GM19035 (cell line): ENCODE measurements at regions not wholly inside any gene's neighbourhood (a gene's known extent, or its start where the extent isn't known, plus 50 kb on each side); places are given as distances from the start of the nearest gene placed in this dataset.

Experiments used
- ATAC-seq: cut with Tn5 transposase; IDR thresholded peaks from one replicate; pipeline ENCODE4 v1.9.1; 2021; ENCODE audit not compliant: unreplicated experiment

- ATAC-seq, result no peak
Measured at GRCh38 chr15:96720656-96721055, 390.2 kb downstream of the NR2F2 start.

DNA sequence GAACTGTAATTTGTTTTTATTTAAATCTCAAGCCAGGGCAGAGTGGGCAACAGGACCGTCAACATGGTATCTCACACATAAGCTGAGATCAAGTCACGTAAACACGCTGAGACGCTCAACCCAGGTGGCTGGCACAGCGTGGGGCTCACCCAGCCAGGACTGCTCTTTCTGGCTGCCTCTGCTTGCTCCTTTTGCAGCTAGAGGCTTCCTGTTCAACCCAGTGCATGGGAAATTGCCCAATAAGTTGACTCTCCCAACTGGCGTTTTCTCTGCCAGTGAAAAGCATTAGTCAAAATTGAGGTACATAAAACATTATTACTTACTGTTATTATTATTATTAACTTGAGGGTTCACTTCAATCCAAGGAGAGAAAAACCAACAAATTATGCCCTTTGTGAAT lies 398.1 kb downstream of the NR2F2 start:
- no peak for ATAC-seq

GRCh38 chr15:96732704-96733103 lies 402.2 kb downstream of the NR2F2 start:
- no peak for ATAC-seq

- no peak for ATAC-seq
Measured at GRCh38 chr15:96733721-96734120, 403.2 kb downstream of the NR2F2 start.

DNA sequence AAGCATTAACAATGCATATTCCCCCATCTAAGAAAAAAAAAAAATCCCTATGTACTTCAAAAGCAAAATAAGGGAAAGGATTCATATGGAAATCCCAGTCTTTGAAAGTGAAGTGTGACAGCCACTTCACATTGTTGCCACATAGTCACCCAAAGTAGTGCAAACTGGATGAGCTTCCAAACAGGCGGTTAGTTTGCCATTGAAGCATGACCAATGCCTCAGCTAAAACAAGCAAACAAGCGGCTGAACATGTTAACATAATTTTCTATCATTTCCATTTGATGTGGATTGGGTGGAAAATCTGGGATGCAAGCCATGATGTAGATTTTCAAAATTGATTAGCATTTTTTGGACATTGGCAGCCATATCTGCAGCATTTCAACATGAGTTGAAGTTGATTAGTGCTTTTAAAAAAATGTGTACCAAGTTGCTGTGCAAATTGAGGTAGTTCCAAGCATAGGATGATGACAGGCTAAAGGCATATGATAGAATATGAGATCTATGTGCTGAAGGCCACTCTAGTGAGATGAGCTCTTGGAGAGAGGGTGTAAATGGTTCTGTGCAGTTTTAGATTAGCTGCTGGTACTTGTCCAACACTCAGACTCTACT lies 405.2 kb downstream of the NR2F2 start:
- no peak for ATAC-seq

DNA sequence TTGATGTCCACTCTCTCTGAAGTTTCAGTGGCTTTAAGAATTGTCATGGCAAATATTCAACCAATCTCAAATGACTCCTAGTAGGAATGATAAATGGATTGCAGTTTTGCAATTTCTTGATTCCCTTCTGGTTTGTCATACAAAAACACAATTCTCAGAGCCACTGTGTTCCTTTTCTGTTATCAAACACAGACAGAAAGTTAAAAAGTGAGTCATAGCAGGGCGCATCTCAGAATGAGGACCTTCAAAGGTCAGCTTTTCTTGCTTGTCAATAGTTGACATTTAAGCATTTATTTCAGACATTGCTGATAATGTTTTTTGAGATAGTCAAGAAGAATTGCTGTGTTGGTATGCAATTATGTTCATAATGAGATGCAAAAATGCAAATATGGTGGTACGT lies 405.9 kb downstream of the NR2F2 start:
- no peak for ATAC-seq

DNA sequence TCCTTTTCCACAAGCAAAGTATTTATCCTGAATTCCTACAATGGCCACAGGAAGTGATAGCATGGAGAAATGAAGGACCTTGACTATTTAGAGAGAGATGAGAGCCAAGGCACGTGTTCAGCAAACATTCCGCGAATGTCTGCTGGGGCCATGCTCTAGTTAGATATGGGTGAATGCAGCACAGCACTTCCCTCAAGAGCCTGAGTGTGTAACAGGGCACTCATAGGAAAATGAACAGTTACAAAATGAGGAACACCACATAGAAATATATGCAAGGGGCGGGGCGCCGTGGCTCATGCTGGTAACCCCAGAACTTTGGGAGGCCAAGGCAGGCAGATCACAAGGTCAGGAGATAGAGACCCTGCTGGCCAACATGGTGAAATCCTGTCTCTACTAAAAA lies 406.9 kb downstream of the NR2F2 start:
- no peak for ATAC-seq

- ATAC-seq, result no peak
Measured at GRCh38 chr15:96746665-96747064, 416.2 kb downstream of the NR2F2 start.

GRCh38 chr15:96747291-96747690 lies 416.8 kb downstream of the NR2F2 start:
- ATAC-seq, result no peak

DNA sequence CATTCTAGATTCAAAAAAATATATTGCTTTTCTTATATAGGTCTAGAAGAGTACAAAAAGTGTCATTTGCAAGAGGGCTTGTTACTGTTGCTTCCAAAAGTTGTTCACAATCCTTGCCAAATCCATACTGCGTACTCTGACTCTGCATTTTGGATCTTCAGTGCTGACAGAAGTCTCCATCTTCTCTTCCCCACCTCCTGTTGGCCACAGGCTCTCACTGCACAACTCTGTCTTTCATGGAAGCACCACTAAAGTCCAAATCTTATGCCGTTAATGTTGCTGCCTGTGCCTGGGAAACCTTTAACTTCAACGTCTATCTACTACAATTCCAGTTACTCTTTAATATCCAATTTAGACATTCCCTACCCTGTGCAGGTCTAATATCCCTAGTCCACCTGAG lies 419.9 kb downstream of the NR2F2 start:
- ATAC-seq, result no peak

- ATAC-seq, result no peak
Measured at GRCh38 chr15:96756146-96756545, 425.6 kb downstream of the NR2F2 start.

GRCh38 chr15:96756656-96757055 lies 426.2 kb downstream of the NR2F2 start:
- ATAC-seq, result no peak

DNA sequence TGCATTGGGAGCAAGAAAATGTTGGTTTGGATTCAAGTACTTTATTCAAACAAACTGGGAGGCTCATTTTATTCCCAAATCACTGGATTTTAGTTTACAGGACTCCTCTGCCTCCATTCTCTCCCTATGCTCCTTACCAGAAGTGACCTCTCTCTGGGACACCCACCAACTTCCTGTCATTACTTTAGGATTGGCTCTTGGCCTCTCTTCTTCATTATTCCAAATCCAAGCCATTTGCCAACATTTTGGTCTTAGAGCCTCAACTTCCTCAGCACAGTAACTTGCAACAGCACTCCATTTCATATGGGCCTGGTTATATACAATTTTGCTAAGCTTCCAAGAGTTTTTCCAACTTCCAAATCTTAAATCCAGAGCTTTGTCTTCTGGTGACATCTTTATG lies 432.1 kb downstream of the NR2F2 start:
- no peak for ATAC-seq

DNA sequence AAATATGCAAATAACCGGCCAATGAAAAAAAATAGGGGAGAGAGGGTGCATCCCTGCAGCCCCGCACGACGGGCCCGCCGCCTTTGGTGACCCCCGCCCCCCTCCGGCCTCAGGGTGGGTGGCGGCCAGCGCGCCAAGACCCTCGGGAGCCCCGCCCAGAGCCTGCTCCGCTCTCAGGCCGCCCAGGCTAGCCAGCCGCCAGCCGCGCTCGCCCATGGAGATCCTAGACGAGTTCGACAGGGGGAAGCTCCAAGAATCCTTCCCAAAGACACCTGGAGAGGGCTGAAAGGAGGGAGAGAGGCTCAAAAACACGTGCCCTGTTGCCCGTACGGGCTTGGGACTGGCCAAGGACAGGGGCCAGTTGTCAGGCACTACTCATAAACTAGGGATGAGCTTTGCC lies 434.0 kb downstream of the NR2F2 start:
- ATAC-seq, result no peak

GRCh38 chr15:96764946-96765345 lies 434.4 kb downstream of the NR2F2 start:
- ATAC-seq, result no peak

- ATAC-seq, result no peak
Measured at GRCh38 chr15:96766366-96766765, 435.9 kb downstream of the NR2F2 start.

GRCh38 chr15:96767703-96768434 lies 437.4 kb downstream of the NR2F2 start:
- ATAC-seq, result no peak

DNA sequence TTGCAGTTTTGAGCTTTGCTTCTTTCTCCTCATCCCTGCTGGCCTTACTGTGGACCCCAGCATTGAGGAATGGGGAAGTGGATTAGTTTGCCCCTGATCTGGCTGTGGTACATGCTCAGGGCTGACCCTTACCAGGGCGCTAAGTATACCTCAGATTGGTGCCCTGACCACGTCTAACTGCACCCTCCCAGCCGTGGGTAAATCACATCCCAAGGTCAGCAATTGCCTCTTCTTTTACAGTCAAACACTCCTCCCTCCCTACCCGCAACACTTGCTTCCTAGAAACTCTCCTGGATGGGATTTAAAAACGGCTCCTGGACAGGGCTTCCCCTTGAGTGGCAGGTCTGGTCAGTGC lies 437.9 kb downstream of the NR2F2 start:
- ATAC-seq, result no peak

- ATAC-seq, result no peak
Measured at GRCh38 chr15:96771035-96771434, 440.5 kb downstream of the NR2F2 start.

DNA sequence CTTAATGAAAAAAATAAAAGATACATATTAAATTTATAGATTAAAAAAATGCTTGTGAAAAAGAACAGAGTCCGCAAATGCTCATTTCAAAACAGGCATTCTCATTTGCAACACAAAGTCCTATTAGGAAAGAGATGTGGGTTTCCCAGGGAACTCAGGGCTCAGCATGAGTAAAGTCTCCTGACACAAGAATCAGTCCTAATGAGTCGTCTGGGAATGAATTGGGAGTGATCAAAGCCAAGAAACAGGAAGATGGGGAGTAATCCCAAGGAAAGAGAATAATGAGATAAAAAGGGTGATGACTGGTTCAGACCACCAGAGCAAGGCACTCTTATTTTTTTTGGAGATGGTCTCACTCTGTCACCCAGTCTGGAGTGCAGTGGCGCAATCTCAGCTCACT lies 443.7 kb downstream of the NR2F2 start:
- ATAC-seq, result no peak

GRCh38 chr15:96783746-96784145 lies 453.2 kb downstream of the NR2F2 start:
- ATAC-seq, result no peak

- no peak for ATAC-seq
Measured at GRCh38 chr15:96790004-96790403, 459.5 kb downstream of the NR2F2 start.

DNA sequence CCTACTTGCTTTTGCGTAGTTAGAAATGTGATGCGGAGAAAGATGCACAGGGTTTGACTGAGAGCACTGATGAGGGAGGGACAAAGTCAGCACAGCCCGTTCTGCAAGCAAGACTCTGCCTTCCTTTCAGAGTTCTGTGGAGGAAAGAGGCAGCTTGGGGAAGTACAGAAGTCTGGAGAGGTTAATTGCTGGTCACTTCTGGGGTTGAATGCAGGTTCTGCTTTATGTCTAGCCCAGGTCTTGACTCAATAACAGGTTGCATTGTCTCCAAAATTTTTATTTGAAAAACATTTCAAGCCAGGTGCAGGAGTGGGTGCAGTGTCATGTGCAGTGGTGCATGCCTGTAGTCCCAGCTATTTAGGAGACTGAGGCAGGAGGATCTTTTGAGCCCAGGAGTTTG lies 461.7 kb downstream of the NR2F2 start:
- no peak for ATAC-seq
